ENCODE measurements at regions not wholly inside any gene's neighbourhood (a gene's known extent, or its start where the extent isn't known, plus 50 kb on each side); places are given as distances from the start of the nearest gene placed in this dataset.

DNA sequence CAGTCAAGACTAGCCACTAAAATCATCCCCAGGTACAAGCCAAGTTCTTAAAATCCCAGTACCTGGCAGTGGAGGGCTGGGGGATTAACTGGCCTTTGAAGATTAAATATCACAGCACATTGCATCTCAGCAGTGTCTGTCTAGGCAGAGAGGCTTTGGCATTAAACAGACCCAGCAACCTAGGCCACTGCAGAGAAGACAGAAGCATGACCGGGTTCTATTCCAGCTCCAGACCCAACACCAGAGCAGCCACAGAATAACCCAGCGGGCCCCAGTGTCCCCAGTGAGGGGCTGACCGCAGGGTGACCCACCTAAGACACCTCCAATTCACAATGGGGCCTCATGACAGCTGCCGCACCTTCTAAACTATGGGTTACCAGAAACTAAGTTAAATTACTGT, 88.2 kb downstream of the SHANK2 start:
- CTCF ChIA-PET (ENCODE audit: low intra/inter-chr PET ratio), result no interaction called here
- 2% methylated on average over 4 of the region's 4 CpGs for WGBS (ENCODE audit: insufficient coverage, low coverage, missing lambda C conversion rate)
- no peak for FAIRE-seq

More for the DNA sequence above, 88.2 kb downstream of the SHANK2 start:
- no TSS peak for BruUV-seq (replicated peaks)
- intact Hi-C loops (cut with micrococcal nuclease), result no loop called here
- TF ChIP-seq CEBPB (tag; IDR thresholded peaks at IDR 0.05) (no peak), ZNF232 (CRISPR knock-in tag; IDR thresholded peaks at IDR 0.05) (no peak), KLF13 (tag; IDR thresholded peaks at IDR 0.05; ENCODE audit: borderline replicate concordance, low read depth) (no peak)
- TF ChIP-seq, protein P1, sequence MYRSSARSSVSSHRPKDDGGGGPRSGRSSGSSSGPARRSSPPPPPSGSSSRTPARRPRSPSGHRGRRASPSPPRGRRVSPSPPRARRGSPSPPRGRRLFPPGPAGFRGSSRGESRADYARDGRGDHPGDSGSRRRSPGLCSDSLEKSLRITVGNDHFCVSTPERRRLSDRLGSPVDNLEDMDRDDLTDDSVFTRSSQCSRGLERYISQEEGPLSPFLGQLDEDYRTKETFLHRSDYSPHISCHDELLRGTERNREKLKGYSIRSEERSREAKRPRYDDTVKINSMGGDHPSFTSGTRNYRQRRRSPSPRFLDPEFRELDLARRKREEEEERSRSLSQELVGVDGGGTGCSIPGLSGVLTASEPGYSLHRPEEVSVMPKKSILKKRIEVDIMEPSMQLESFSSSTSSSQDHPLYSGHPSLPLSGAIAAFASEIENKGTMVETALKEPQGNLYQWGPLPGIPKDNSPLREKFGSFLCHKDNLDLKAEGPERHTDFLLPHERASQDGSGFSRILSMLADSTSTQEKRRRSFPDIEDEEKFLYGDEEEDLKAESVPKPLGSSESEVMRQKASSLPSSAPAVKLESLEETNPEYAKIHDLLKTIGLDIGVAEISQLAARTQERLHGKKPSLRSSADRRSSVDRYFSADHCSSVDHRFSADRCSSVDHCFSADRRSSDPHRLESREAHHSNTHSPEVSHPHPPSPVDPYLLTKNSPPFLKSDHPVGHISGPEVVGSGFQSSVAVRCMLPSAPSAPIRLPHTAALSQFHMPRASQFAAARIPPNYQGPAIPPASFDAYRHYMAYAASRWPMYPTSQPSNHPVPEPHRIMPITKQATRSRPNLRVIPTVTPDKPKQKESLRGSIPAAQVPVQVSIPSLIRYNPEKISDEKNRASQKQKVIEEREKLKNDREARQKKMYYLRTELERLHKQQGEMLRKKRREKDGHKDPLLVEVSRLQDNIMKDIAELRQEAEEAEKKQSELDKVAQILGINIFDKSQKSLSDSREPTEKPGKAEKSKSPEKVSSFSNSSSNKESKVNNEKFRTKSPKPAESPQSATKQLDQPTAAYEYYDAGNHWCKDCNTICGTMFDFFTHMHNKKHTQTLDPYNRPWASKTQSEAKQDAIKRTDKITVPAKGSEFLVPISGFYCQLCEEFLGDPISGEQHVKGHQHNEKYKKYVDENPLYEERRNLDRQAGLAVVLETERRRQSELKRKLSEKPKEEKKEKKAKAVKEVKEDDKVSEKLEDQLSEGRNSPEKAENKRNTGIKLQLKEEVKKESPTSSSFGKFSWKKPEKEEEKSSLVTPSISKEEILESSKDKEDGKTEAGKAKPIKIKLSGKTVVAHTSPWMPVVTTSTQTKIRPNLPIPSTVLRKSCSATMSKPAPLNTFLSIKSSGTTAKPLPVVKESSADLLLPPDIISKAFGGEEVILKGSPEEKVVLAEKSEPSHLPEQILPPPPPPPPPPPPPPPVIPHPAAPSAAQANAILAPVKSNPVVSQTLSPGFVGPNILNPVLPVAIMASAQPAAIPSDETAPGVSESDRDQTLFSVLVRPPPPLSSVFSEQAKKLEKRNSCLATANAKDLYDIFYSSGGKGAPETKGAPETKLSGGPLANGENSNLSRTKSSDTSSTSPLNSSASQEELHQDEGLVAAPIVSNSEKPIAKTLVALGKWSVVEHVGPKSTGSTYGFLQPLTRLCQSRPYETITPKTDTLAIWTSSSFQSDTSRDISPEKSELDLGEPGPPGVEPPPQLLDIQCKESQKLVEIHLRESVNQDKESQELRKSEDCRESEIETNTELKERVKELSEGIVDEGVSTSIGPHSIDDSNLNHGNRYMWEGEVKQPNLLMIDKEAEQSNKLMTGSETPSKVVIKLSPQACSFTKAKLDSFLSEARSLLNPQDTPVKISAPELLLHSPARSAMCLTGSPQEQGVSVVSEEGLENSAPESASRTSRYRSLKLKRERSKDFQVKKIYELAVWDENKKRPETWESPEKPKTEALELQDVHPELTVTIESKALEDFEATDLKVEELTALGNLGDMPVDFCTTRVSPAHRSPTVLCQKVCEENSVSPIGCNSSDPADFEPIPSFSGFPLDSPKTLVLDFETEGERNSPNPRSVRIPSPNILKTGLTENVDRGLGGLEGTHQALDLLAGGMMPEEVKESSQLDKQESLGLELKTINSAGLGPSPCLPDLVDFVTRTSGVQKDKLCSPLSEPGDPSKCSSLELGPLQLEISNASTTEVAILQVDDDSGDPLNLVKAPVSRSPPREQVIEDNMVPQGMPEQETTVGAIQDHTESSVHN (IDR thresholded peaks at IDR 0.05; ENCODE audit: borderline replicate concordance in 1 of 2, low read depth in 1 of 2), result no peak
- Histone ChIP-seq H2AFZ (ENCODE audit: low read depth, low read length) (no peak overlapping the region), H3K9ac (ENCODE audit: insufficient read depth in 1 of 2, low read depth in 2 of 2, low read length in 2 of 2) (no peak overlapping the region), H3K4me3 (no peak overlapping the region), H3K4me1 (replicated peaks in 1 of 2; ENCODE audit: control insufficient read depth in 2 of 2, insufficient read depth in 2 of 2, low read length in 2 of 2) (no peaks in the 10 kb centered on the region; a peak in 1 of 5 replicates), H3K36me3 (ENCODE audit: control insufficient read depth, insufficient read depth, low read length) (no peaks in the 10 kb centered on the region), H3K79me2 (ENCODE audit: control insufficient read depth, insufficient read depth, low read length) (no peaks in the 10 kb centered on the region), H3K27me3 (ENCODE audit: control insufficient read depth in 2 of 2, insufficient read depth in 2 of 2, low read length in 2 of 2) (peaks cover 4 to 10% of the 10 kb centered on the region in 2 experiments; a peak in 4 of 5 replicates), H3K9me1 (ENCODE audit: control insufficient read depth, insufficient read depth, low read length) (no peaks in the 10 kb centered on the region), H3K4me2 (ENCODE audit: insufficient read depth, low read length) (no peak overlapping the region), H3K27ac (ENCODE audit: extremely low read depth, low read depth, low read length) (no peak overlapping the region), H3K9me3 (replicated peaks; ENCODE audit: control insufficient read depth, insufficient read depth, low read depth, low read length) (no peaks in the 10 kb centered on the region), H4K20me1 (replicated peaks; ENCODE audit: control insufficient read depth, insufficient read depth, low read length) (no peaks in the 10 kb centered on the region)
- no peak for ATAC-seq
- POLR2A ChIA-PET, result no interaction called here
- DNase-seq (ENCODE audit: extremely low read depth in 1 of 4, low spot score in 3 of 4), result no peak
- in situ Hi-C loops (cut with MboI), result no loop called here
